IMR-90 (cell line): ENCODE measurements at regions not wholly inside any gene's neighbourhood (a gene's known extent, or its start where the extent isn't known, plus 50 kb on each side); places are given as distances from the start of the nearest gene placed in this dataset.

Experiments used
- BHLHE40 ChIP-seq: fragments of 150-350 bp; IDR thresholded peaks from 2 replicates; pipeline ENCODE4 v1.6.1; 2016; ENCODE audit warnings: mild to moderate bottlenecking, low read depth, low read length
- CEBPB ChIP-seq: IDR thresholded peaks from 2 replicates; pipeline ENCODE4 v1.6.1; 2012; ENCODE audit warnings: low read depth, low read length, improper control_type of control experiment
- ELK1 ChIP-seq: fragments of 150-350 bp; IDR thresholded peaks from 2 replicates; pipeline ENCODE4 v1.6.1; 2016; ENCODE audit warnings: low read depth, mild to moderate bottlenecking, low read length, moderate library complexity, borderline replicate concordance
- MAFK ChIP-seq: IDR thresholded peaks from 2 replicates; pipeline ENCODE4 v1.6.1; 2012; ENCODE audit warnings: low read depth, low read length, improper control_type of control experiment
- MAZ ChIP-seq: IDR thresholded peaks from 2 replicates; pipeline ENCODE4 v1.6.1; 2012; ENCODE audit warnings: low read depth, mild to moderate bottlenecking, low read length, improper control_type of control experiment, moderate library complexity, borderline replicate concordance
- NFE2L2 ChIP-seq: fragments of 150-350 bp; IDR thresholded peaks from 2 replicates; pipeline ENCODE4 v1.6.1; 2016; ENCODE audit warnings: low read depth, mild to moderate bottlenecking, low read length
- POLR2A ChIP-seq: IDR thresholded peaks from 2 replicates; pipeline ENCODE4 v1.6.1; 2012; ENCODE audit warnings: mild to moderate bottlenecking, low read depth, low read length
- RAD21 ChIP-seq: IDR thresholded peaks from 2 replicates; pipeline ENCODE4 v1.6.1; 2012; ENCODE audit warnings: low read length, improper control_type of control experiment
- RCOR1 ChIP-seq: IDR thresholded peaks from 2 replicates; pipeline ENCODE4 v1.6.1; 2012; ENCODE audit warnings: mild to moderate bottlenecking, low read length, improper control_type of control experiment; ENCODE audit not compliant: insufficient replicate concordance
- USF2 ChIP-seq: fragments of 150-350 bp; IDR thresholded peaks from 2 replicates; pipeline ENCODE4 v1.6.1; 2017; ENCODE audit warnings: mild to moderate bottlenecking, antibody characterized with exemption, low read length, low read depth
- TF ChIP-seq, protein P1 (sequence below): conservative IDR thresholded peaks from 2 replicates; pipeline ENCODE4 v1.5.1; 2012; ENCODE audit warnings: mild to moderate bottlenecking, low read depth, low read length, improper control_type of control experiment

DNA sequence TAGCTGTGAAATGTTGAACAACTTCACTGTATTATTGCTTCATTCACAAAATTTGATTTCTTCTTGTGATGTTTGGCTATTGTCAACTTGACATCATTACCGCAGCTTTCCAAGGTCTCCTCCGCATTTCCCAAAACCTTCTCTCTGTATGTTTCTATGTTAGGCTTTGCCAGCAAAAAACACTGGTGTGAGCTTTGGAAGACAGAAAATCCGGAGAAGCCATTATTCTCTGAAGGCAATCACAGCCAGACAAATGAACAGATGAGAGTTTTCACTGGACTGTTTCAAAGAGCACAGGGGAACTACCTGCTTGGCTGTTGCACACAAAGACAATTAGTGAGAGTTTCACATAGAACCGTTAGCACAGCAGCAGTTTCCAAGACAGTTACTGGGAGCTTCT lies 609.6 kb downstream of the BRINP3 start:
- TF ChIP-seq, protein P1, sequence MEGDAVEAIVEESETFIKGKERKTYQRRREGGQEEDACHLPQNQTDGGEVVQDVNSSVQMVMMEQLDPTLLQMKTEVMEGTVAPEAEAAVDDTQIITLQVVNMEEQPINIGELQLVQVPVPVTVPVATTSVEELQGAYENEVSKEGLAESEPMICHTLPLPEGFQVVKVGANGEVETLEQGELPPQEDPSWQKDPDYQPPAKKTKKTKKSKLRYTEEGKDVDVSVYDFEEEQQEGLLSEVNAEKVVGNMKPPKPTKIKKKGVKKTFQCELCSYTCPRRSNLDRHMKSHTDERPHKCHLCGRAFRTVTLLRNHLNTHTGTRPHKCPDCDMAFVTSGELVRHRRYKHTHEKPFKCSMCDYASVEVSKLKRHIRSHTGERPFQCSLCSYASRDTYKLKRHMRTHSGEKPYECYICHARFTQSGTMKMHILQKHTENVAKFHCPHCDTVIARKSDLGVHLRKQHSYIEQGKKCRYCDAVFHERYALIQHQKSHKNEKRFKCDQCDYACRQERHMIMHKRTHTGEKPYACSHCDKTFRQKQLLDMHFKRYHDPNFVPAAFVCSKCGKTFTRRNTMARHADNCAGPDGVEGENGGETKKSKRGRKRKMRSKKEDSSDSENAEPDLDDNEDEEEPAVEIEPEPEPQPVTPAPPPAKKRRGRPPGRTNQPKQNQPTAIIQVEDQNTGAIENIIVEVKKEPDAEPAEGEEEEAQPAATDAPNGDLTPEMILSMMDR: no peak
- no peak for TF ChIP-seq POLR2A
- no peak for TF ChIP-seq RCOR1
- TF ChIP-seq ELK1: no peak
- TF ChIP-seq CEBPB: no peak
- no peak for TF ChIP-seq RAD21
- TF ChIP-seq USF2: no peak
- no peak for TF ChIP-seq NFE2L2
- TF ChIP-seq MAZ: no peak
- TF ChIP-seq MAFK: no peak
- no peak for TF ChIP-seq BHLHE40
